WTC11 (cell line): ENCODE measurements at regions not wholly inside any gene's neighbourhood (a gene's known extent, or its start where the extent isn't known, plus 50 kb on each side); places are given as distances from the start of the nearest gene placed in this dataset.

ENCODE experiments used
- ATF3 ChIP-seq: sonication (generic); formaldehyde crosslinking; conservative IDR thresholded peaks from 2 replicates; pipeline ENCODE4 v1.8.1; 2022; ENCODE audit warnings: mild to moderate bottlenecking, missing genetic modification reagents
- CREB1 ChIP-seq: sonication (generic); formaldehyde crosslinking; IDR thresholded peaks from 2 replicates; pipeline ENCODE4 v1.8.0; 2023; ENCODE audit warnings: mild to moderate bottlenecking, missing genetic modification reagents
- CTCF ChIP-seq: fragments of 200-600 bp; IDR thresholded peaks from 2 replicates; pipeline ENCODE4 v1.8.0; 2022; ENCODE audit warnings: antibody characterized with exemption
- ERG ChIP-seq: fragments of 250-450 bp; sonication (Bioruptor Pico); IDR thresholded peaks from 2 replicates; pipeline ENCODE4 v1.8.0; 2021; ENCODE audit warnings: mild to moderate bottlenecking
- NFYB ChIP-seq: sonication (generic); formaldehyde crosslinking; conservative IDR thresholded peaks from 2 replicates; pipeline ENCODE4 v1.8.0; 2022; ENCODE audit warnings: low read depth, missing genetic modification reagents
- ZNF232 ChIP-seq: sonication (generic); formaldehyde crosslinking; IDR thresholded peaks from 2 replicates; pipeline ENCODE4 v1.8.0; 2022; ENCODE audit warnings: mild to moderate bottlenecking, missing genetic modification reagents
- TF ChIP-seq, protein P1 (sequence below): sonication (generic); formaldehyde crosslinking; IDR thresholded peaks from 2 replicates; pipeline ENCODE4 v1.8.1; 2023; ENCODE audit warnings: mild to moderate bottlenecking, missing genetic modification reagents, moderate library complexity

- TF ChIP-seq, protein P1, sequence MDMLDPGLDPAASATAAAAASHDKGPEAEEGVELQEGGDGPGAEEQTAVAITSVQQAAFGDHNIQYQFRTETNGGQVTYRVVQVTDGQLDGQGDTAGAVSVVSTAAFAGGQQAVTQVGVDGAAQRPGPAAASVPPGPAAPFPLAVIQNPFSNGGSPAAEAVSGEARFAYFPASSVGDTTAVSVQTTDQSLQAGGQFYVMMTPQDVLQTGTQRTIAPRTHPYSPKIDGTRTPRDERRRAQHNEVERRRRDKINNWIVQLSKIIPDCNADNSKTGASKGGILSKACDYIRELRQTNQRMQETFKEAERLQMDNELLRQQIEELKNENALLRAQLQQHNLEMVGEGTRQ (CRISPR knock-in tag) = no peak
- no peak for TF ChIP-seq CTCF
- no peak for TF ChIP-seq NFYB (CRISPR knock-in tag)
- TF ChIP-seq ERG (CRISPR knock-in tag) = no peak
- no peak for TF ChIP-seq CREB1 (CRISPR knock-in tag)
- TF ChIP-seq ZNF232 (CRISPR knock-in tag) = no peak
- TF ChIP-seq ATF3 (CRISPR knock-in tag) = no peak
Observed at GRCh38 chr16:10239640-10240039, 57.4 kb upstream of the GRIN2A start.
